GM21717 (cell line): ENCODE measurements at regions not wholly inside any gene's neighbourhood (a gene's known extent, or its start where the extent isn't known, plus 50 kb on each side); places are given as distances from the start of the nearest gene placed in this dataset.

Experiments used
- ATAC-seq: cut with Tn5 transposase; IDR thresholded peaks from one replicate; pipeline ENCODE4 v1.9.1; 2021; ENCODE audit warnings: mild to moderate bottlenecking, moderate library complexity; ENCODE audit not compliant: unreplicated experiment

- ATAC-seq, result no peak
These were observed 86.3 kb downstream of the KCNRG start for GRCh38 chr13:50101590-50101989.

GRCh38 chr13:50104493-50104892 is 89.2 kb downstream of the KCNRG start:
- no peak for ATAC-seq

DNA sequence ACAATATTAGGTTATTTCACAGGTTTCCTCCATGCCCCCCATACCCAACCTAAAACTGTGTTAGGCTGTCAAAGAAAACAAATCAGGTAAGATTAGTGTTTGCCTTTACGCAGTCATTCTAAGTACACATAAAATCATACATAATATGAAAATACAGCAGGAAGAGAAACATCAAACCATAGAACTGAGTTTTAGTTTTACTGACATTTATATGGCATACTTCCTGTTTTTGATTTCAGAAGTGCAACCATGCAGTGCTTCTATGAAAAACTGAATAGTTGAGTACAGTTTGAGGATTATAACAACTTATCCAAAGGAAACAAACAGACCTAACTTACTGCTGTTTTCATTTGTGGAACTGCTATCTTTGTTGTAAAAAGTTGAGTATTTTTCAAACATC is 91.3 kb downstream of the KCNRG start:
- ATAC-seq, result peak; percentile 84

DNA sequence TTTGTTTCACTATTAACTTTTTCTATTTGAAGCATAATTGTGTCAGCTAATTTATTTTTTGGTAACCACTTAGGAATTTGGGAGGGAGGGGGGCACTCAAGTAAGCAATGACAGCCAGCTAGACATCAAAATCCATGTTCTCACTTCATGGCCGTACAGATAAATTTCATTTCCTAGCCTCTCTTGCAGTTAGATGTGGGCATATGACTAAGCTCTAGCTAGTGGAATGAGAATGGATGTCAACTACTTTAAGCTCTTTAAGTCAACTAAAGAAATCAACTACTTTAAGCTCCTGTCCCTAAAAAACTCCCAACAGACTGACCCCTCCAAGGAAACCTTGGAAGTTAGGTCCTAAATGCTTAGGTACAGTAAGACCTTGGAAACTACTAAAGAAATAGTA is 92.0 kb downstream of the KCNRG start:
- no peak for ATAC-seq

DNA sequence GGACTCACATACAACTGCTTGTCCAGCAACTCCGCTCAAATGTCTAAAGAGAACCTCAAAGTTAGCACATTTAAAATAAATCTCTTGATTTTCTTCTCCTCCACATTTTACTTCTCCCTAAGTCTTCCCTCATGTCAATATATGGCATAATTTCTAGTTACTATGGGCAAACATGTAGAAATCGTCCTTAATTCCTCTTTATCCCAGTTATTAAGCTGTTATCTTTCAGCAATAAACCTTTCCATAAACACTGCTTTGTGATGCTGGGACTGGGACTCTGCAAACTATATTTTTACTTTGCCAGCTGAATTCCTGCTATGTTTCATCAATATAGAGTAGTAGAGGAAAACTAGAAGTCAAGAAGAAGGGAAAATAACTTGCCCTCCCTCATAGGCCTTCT is 99.7 kb downstream of the KCNRG start:
- no peak for ATAC-seq

GRCh38 chr13:50115695-50116094 is 100.5 kb downstream of the KCNRG start:
- no peak for ATAC-seq

- no peak for ATAC-seq
These were observed 101.3 kb downstream of the KCNRG start for GRCh38 chr13:50116430-50116973.

- ATAC-seq, result no peak
These were observed 104.3 kb downstream of the KCNRG start for GRCh38 chr13:50119591-50119990.

DNA sequence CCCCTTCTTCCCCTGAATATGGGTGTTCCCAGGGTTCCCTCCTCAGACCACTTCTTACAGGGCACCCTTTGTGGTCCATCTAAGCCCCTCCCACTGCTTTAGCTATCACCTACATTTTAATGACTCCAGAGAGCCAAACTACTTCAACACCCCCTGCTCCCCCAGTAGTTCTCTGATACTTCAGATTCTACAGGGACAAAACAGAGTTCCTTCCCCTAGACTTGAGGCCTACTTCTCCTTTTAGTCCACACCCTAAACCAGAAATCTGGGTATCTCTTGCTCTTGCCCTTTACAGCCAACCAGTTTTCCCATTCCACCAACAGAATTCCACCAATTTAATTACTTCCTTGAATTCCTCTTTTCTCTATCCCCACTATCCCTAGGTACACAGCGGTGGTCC is 107.2 kb downstream of the KCNRG start:
- ATAC-seq, result no peak

- no peak for ATAC-seq
These were observed 107.8 kb downstream of the KCNRG start for GRCh38 chr13:50123002-50123401.

GRCh38 chr13:50123515-50123861 is 108.2 kb downstream of the KCNRG start:
- no peak for ATAC-seq

GRCh38 chr13:50123862-50124535 is 108.8 kb downstream of the KCNRG start:
- ATAC-seq, result peak; percentile 66

- ATAC-seq, result no peak
These were observed 109.5 kb downstream of the KCNRG start for GRCh38 chr13:50124536-50125303.

DNA sequence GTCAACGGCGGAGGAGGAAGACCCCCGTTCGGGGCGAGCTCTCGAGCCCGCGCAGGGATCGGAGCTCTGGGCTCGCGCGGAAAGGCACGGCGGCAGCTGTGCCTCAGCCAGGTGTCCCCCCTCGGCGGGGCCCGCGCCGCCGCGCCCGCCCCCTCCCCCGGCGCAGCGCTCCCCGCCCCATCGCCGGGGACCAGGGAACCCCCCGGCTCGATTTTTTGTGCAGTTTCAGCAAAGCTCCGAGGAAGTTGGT is 110.0 kb downstream of the KCNRG start:
- no peak for ATAC-seq

- ATAC-seq, result no peak
These were observed 110.5 kb downstream of the KCNRG start for GRCh38 chr13:50125554-50126262.

GRCh38 chr13:50126263-50126992 is 111.2 kb downstream of the KCNRG start:
- no peak for ATAC-seq

GRCh38 chr13:50126993-50127725 is 111.9 kb downstream of the KCNRG start:
- no peak for ATAC-seq

GRCh38 chr13:50127726-50128291 is 112.6 kb downstream of the KCNRG start:
- ATAC-seq, result no peak

DNA sequence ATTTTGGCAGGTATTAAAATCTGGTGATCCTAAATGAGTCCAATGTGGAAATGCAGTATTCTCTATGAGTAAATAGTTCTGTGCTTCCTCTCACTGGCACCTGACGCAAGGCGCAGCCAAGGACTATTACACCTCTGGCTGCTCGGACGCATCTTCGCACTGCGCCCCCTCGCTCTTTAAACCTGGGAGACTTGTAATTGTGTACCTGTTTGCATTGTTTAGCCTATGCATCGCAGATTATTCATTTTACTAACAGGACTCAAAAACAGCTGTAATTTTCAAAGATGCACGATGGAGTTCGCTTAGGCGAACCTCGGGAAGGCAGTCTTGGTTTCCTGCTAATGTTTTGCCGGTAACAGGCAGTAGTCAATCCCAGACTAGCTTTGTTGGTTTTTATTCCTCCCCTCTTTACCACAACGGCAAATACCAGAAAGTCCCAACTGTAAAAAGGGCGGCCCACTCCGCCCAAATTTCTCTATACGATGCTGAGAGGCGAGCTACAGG is 113.2 kb downstream of the KCNRG start:
- ATAC-seq, result no peak

DNA sequence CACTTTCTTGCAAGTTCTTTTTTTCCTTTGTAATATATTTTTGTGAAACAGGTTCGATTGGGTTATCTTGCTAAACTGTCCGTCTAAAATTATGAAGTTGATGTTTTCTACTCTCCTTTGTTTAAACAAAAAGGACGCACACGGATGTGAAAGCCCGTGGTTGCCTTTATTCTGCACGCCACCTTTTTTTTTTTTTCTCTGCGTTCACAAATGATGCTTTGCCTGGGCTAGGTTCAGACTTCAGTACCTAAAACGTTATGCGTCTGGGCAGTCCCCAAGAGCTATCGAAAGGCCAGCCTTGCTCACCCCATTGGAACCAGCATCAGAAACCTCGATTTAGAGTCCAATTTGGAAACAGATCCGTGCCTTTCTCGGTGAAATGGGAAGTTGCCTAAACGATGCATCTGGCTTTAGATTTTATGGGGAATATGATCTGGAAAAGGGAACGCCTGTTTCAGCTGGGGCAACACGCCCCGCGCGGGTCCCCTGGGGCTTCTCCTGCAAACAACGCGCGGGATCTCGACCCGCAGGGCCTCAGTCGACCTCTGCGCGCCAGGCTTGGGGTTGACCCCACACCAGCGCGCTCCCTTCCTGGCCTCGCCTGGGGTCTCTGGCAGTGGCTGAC is 113.9 kb downstream of the KCNRG start:
- no peak for ATAC-seq
